Keratinocyte (primary cell): ENCODE measurements at regions not wholly inside any gene's neighbourhood (a gene's known extent, or its start where the extent isn't known, plus 50 kb on each side); places are given as distances from the start of the nearest gene placed in this dataset.

ENCODE experiments used
- DNase-seq: peaks from one replicate; pipeline ENCODE4 v3.0.0-alpha.2; 2011; ENCODE audit warnings: low read depth, missing footprints, low spot score
- FAIRE-seq: peaks from 2 replicates; lab custom pipeline; 2011; peaks lifted over from hg19 to GRCh38; lab: Jason Lieb, UNC
- H2AFZ ChIP-seq: 2 replicates; pipeline ENCODE4 v1.6.0; 2012; ENCODE audit warnings: low read length, control low read depth, inconsistent platforms; ENCODE audit not compliant: control insufficient read depth
- H3K27ac ChIP-seq: 2 replicates; pipeline ENCODE4 v1.5.1; 2011; ENCODE audit warnings: low read length; ENCODE audit not compliant: control insufficient read depth, insufficient read depth
- H3K27me3 ChIP-seq: 3 replicates; pipeline ENCODE4 v1.6.0; 2011; ENCODE audit warnings: low read length; ENCODE audit not compliant: control insufficient read depth, insufficient read depth; ENCODE audit errors: extremely low read depth
- H3K36me3 ChIP-seq, 2 experiments: 2 replicates in 1 of 2; 3 replicates in 1 of 2; pipeline ENCODE4 v1.5.1; 2011; ENCODE audit warnings: low read length in 2 of 2, mild to moderate bottlenecking in 1 of 2; ENCODE audit not compliant: control insufficient read depth in 2 of 2, insufficient read depth in 2 of 2; ENCODE audit errors: extremely low read depth in 1 of 2
- H3K4me1 ChIP-seq: 3 replicates; pipeline ENCODE4 v1.5.1; 2011; ENCODE audit warnings: low read length; ENCODE audit not compliant: control insufficient read depth, insufficient read depth; ENCODE audit errors: extremely low read depth
- H3K4me2 ChIP-seq: 3 replicates; pipeline ENCODE4 v1.6.0; 2011; ENCODE audit warnings: low read depth, low read length; ENCODE audit not compliant: control insufficient read depth, insufficient read depth; ENCODE audit errors: extremely low read depth
- H3K4me3 ChIP-seq, 3 experiments: fragments of 200-600 bp in 1 of 3; sonication (generic) in 1 of 3; 2 replicates in 2 of 3; 3 replicates in 1 of 3; pipeline ENCODE4 v1.5.1; 2011 to 2016; ENCODE audit warnings: low read length in 3 of 3, mild to moderate bottlenecking in 3 of 3, control low read depth in 2 of 3, inconsistent platforms in 1 of 3, low read depth in 1 of 3, mixed read lengths in 1 of 3, mixed run types in 1 of 3, moderate library complexity in 1 of 3; ENCODE audit not compliant: control insufficient read depth in 2 of 3, insufficient read depth in 2 of 3; ENCODE audit errors: extremely low read depth in 1 of 3
- H3K79me2 ChIP-seq: 2 replicates; pipeline ENCODE4 v1.6.0; 2012; ENCODE audit warnings: low read length; ENCODE audit not compliant: control insufficient read depth, insufficient read depth
- H3K9ac ChIP-seq: 3 replicates; pipeline ENCODE4 v1.6.0; 2011; ENCODE audit warnings: low read length; ENCODE audit not compliant: control insufficient read depth, insufficient read depth; ENCODE audit errors: extremely low read depth
- H3K9me1 ChIP-seq: 3 replicates; pipeline ENCODE4 v1.6.0; 2011; ENCODE audit warnings: low read length; ENCODE audit not compliant: control insufficient read depth, insufficient read depth; ENCODE audit errors: extremely low read depth
- H3K9me3 ChIP-seq: 2 replicates; pipeline ENCODE4 v1.5.1; 2012; ENCODE audit warnings: low read depth, low read length; ENCODE audit not compliant: control insufficient read depth
- H4K20me1 ChIP-seq: 3 replicates; pipeline ENCODE4 v1.6.0; 2011; ENCODE audit warnings: low read length; ENCODE audit not compliant: control insufficient read depth, insufficient read depth; ENCODE audit errors: extremely low read depth
- CTCF ChIP-seq, 3 experiments: IDR thresholded peaks in 1 of 3; conservative IDR thresholded peaks in 1 of 3; optimal IDR thresholded peaks in 1 of 3; 2 replicates in 2 of 3; 3 replicates in 1 of 3; pipeline versions ENCODE3 to v1.5.1; 2011; ENCODE audit warnings: low read length in 3 of 3, mild to moderate bottlenecking in 3 of 3, moderate library complexity in 2 of 3, control low read depth in 1 of 3, inconsistent platforms in 1 of 3; ENCODE audit not compliant: insufficient read depth in 2 of 3; ENCODE audit errors: extremely low read depth in 1 of 3
- EZH2 ChIP-seq: IDR thresholded peaks from one replicate; pipeline ENCODE4 v1.6.1; 2012; ENCODE audit warnings: inconsistent platforms, mild to moderate bottlenecking, low read length, moderate library complexity
- dilution Hi-C: fragments of 300-500 bp; cut with MboI; formaldehyde crosslinking; loops from one replicate; pipeline ENCODE4 v1.7.0; 2020; ENCODE audit warnings: low sequenced_read_pairs; ENCODE audit not compliant: extremely low pct_ligation_motif_present

DNA sequence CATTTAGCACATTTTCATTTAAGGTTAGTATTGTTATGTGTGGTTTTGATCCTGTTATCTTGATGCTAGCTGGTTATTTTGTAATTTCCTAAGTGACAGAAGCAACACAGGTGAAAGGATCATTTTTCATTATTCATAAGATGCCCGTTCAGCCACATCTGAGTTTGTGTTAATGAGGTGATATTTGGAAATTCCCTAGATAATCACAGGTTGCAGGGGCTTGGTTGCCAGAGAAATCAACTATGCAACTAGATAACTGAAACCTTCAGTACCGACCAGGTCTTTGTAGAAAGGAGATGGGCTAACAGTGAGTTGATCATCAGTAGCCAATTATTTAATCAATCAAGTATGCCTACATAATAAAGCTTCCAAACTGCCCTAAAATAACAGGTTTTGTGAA lies 121.3 kb upstream of the UFM1 start:
- H3K27me3 ChIP-seq, result no peaks in the 10 kb centered on the region
- H4K20me1 ChIP-seq, result no peaks in the 10 kb centered on the region
- no peak overlapping the region for H3K4me2 ChIP-seq
- H3K4me3 ChIP-seq, result no peak overlapping the region
- H3K27ac ChIP-seq, result no peak overlapping the region
- H3K9ac ChIP-seq, result no peak overlapping the region
- no peak for FAIRE-seq
- H3K9me1 ChIP-seq, result no peaks in the 10 kb centered on the region
- no peak for DNase-seq
- no peaks in the 10 kb centered on the region for H3K79me2 ChIP-seq
- dilution Hi-C loops, result no loop called here
- H3K36me3 ChIP-seq, result no peaks in the 10 kb centered on the region
- no peaks in the 10 kb centered on the region for H3K9me3 ChIP-seq
- no peak for TF ChIP-seq CTCF (optimal IDR thresholded peaks at IDR 0.05 in 1 of 3, IDR thresholded peaks at IDR 0.05 in 1 of 3, conservative IDR thresholded peaks at IDR 0.05 in 1 of 3; ENCODE audit: extremely low read depth in 1 of 3, insufficient read depth in 2 of 3, low read length in 3 of 3)
- TF ChIP-seq EZH2, result no peak
- no peak overlapping the region for H2AFZ ChIP-seq
- H3K4me1 ChIP-seq, result no peaks in the 10 kb centered on the region

DNA sequence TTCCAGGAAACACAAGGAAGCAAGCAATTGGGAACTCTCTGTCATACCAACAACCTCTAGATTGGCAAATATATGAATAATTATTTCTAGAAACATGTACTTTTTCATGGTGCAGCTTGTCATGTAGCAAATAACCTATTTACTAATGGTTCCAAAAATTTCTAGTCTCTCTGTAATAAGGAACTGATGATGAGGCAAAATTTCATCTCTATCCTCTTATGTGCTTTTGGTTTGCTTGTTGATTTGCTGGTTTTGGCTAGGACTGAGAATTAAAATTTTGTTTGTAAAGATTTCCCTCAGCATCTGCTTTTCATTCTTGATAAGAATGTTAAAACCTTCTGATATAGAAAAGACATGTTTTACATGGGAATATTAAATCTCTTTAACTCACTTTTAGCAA lies 123.2 kb upstream of the UFM1 start:
- FAIRE-seq (no peak), DNase-seq (no peak)
- Histone ChIP-seq H2AFZ (no peak overlapping the region), H3K79me2 (no peaks in the 10 kb centered on the region), H3K9me1 (no peaks in the 10 kb centered on the region), H3K27me3 (no peaks in the 10 kb centered on the region), H3K4me2 (no peak overlapping the region), H3K36me3 (no peaks in the 10 kb centered on the region), H3K9me3 (no peaks in the 10 kb centered on the region), H3K9ac (no peak overlapping the region), H3K27ac (no peak overlapping the region), H4K20me1 (no peaks in the 10 kb centered on the region), H3K4me3 (no peak overlapping the region), H3K4me1 (no peaks in the 10 kb centered on the region)
- TF ChIP-seq EZH2 (no peak), CTCF (optimal IDR thresholded peaks at IDR 0.05 in 1 of 3, IDR thresholded peaks at IDR 0.05 in 1 of 3, conservative IDR thresholded peaks at IDR 0.05 in 1 of 3; ENCODE audit: extremely low read depth in 1 of 3, insufficient read depth in 2 of 3, low read length in 3 of 3) (no peak)
- dilution Hi-C loops, result no loop called here
